Head of caudate nucleus (tissue), 42 donors: ENCODE measurements at regions not wholly inside any gene's neighbourhood (a gene's known extent, or its start where the extent isn't known, plus 50 kb on each side); places are given as distances from the start of the nearest gene placed in this dataset.

Experiments used
- DNase-seq, 42 donors: peaks; one replicate each; pipeline versions ENCODE4 v3.0.0 to v3.0.0-alpha.2; 2020 to 2021; ENCODE audit warnings: mixed read lengths in 7 of 42
- intact Hi-C: fragments of 100-400 bp; cut with DNase I; formaldehyde crosslinking; loops from one replicate; pipeline ENCODE4 v1.15.0; 2022

DNA sequence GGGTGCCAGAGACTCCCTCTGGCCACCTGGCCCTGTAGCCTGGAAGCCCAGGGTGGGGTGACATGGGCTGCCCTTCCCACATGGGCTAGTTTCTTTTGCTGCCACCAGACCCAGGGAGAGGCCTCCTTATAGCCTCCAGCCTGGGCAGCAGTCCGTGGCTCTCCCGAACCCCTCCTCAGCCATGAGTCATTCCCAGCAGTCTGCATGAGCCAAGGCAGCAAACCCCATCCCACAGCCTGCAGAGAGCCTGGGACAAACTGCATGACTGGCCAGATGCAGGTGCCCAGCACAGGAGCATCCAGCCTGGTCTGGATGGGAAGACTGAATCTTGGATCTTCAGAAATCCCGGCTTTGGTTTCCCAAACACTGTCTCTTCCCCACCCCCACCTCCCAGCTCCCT is 75.7 kb downstream of the MRPL14 start:
- DNase-seq, result peak in 6 of 42 donors; percentile 35 to 76 (median 51)
- intact Hi-C loops, result no loop called here

- intact Hi-C loops, result no loop called here
These were observed 76.3 kb downstream of the MRPL14 start for GRCh38 chr6:44050872-44051505.

GRCh38 chr6:44049989-44050871 is 77.0 kb downstream of the MRPL14 start:
- intact Hi-C loops, result no loop called here
- peak in 1 of 42 donors; percentile 41 for DNase-seq

More at GRCh38 chr6:44050872-44051505, 76.3 kb downstream of the MRPL14 start:
- no peak for DNase-seq

GRCh38 chr6:44049163-44049988 is 77.9 kb downstream of the MRPL14 start:
- DNase-seq, result no peak
- intact Hi-C loops, result no loop called here

DNA sequence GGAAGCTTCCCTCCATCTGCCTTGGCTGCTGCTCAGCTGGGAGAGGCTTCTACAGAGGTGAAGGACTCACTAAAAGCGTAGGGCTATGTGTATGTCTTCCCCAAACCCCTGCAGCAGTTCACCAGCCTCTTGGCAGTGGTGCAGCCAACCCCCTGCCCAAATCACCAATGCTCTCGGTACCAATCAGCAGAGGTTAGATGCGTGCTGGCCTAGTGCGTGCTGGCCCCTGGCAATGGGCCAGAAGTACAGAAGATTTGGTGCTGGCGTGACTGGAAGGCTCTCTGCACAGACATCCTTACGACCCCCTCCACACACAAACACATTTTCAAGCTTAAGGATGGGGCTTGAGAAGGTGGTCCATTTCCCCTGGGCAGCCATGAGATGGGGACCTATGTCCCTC is 79.0 kb downstream of the MRPL14 start:
- DNase-seq, result no peak
- intact Hi-C loops, result no loop called here

DNA sequence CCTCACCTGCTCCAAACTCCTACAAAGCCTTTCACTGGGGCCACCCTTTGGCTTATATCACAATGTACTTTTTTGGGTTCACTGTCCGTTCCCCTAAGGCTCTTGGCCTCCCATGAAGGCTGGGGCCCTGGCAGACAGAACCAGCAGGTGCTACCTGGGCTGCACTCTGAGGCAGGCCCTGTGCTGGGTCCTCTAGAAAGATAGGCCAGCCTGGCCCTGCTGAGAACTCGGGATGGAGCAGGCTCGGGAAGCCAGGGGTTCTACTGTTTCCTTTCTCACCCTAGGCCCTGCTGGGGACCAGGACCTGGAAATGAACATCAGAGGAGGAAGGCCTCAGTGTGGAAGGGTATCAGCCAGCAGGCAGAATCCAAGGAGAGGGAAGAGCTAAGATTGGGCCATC is 79.5 kb downstream of the MRPL14 start:
- intact Hi-C loops, result no loop called here
- DNase-seq, result no peak

- intact Hi-C loops, result no loop called here
- peak in 9 of 42 donors; percentile 16 to 64 (median 37) for DNase-seq
These were observed 80.1 kb downstream of the MRPL14 start for GRCh38 chr6:44047179-44047546.

- intact Hi-C loops, result no loop called here
These were observed 80.6 kb downstream of the MRPL14 start for GRCh38 chr6:44046516-44047178.

DNA sequence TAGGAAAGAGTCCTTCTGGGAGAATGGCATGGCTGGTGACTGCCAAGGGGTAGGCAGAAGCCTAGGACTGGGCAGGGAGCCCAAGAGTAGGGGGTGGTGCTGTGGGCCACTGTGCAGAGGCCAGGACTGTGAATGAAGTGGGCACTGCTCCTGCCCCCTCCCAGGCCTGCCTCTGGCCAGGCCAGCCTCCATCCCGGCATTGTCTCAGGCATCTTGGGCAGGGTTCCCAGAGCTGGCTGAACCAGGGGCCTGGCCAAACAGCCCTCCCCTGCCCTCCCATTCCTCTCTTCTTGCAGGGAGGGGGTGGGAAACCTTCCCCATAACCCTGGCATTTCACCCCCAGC is 81.6 kb downstream of the MRPL14 start:
- intact Hi-C loops, result no loop called here
- DNase-seq, result peak; percentile 36 to 91 (median 78)

More at GRCh38 chr6:44046516-44047178, 80.6 kb downstream of the MRPL14 start:
- no peak for DNase-seq

- intact Hi-C loops, result no loop called here
These were observed 82.1 kb downstream of the MRPL14 start for GRCh38 chr6:44044940-44045671.

DNA sequence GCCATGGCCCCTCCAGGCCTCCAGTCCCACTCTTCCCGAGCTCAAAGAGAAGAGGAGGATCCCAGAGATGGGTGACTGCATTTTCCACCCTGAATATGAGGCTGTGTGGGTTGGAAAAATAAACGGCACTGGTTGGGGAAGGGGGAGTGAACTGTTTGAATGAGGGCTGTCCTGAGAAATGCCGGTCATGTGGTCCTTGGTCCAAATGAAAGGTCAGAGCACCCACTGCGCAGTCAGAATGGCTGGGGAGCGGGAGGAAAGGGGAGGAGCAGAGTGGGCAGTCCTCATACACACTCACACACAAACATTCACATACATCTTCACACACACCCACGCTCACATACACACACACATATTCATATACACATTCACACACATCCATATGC is 83.1 kb downstream of the MRPL14 start:
- intact Hi-C loops, result no loop called here
- DNase-seq, result peak in 1 of 42 donors; percentile 50

More at GRCh38 chr6:44044940-44045671, 82.1 kb downstream of the MRPL14 start:
- DNase-seq, result no peak

DNA sequence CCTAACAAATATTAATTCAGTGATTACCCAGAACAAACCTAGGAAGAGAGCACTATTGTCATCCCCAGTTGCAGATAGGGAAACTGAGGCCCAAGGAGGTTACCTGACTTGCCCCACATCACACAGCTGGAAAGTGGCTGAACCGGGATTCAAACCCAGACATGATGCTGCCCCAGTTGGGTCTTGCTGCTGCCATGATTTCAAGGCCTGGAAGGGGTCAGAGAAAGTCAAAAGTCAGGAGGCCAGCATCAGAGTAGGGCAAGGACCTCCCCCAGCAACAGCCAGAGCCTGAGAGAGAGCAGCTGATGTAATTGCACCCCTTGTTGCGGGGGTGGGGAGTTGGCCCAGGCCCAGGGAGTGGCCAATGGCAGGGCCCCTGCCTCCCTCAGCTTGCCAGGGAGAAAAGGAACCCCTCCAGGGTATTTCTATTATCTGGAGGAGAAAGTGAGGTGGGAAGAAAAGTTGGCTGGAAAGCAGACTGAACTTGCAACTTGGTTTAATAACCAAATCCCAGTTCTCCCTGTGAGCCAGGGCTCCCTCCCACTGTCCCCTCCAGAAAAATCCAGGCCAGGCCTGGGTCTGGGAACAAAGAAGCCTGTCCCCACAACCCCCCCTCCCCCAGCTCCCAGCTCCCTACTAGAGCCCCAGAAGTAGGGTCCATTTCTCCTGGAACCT is 83.6 kb downstream of the MRPL14 start:
- DNase-seq, result peak in 16 of 42 donors; percentile 21 to 75 (median 44)
- intact Hi-C loops, result no loop called here

DNA sequence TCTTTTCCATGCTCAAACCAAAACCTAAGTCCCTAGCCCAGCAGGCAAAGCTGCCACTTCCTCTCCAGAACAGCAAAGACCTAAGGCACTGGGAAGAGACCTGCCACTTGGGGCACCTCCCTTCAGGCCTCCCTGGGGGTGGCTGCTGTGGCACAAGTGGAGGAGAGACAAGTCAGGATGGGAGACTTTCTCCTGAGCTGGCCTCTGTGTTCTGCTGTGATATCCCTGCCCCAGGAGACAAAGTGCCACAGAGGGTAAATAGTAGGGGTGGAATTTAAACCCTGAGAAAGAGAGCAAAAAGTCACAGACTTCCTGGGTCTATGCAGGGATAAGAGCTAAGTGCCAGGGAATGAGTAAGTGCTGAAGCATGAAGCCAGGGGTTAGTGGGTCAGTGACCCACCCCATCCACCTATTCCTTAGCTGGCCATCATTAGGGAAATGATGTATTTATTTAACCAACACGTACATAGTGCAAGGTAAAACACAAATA is 84.2 kb downstream of the MRPL14 start:
- intact Hi-C loops, result no loop called here
- DNase-seq, result no peak

DNA sequence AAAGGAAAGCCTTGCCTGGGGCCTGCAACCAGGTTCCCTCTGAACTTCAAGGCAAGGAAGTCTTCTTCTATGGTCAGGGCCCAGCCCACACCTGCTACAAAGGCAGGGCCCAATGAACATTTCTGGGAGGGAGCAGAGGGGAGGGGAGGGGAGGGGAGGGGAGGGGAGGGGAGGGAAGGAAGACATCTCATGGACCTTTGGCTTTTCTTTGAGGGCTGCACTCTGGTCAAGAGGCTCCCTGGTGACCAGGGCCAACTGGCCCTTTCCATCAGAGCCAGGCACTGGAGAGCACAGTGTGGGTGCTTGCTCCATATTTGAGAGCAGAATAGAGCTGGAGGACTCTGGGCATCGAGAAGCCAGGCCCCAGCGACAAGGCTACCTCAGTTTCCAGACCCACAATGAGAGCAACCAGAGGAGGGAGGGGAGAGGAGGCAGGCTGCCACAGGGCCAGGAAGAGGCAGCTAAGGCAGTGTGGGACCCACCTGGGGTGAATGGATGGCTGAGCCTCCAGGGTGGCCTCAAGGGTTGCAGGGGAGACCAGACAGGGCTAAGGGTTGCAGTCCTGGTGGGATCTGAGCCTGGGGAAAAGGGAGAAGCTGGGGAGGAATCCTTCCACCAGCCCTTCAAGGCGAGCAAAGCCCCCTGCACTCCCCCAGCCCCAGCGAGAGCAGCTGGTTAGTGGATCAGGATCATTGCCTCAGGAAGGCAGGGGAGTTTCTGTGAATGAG is 84.8 kb downstream of the MRPL14 start:
- DNase-seq, result no peak
- intact Hi-C loops, result no loop called here

DNA sequence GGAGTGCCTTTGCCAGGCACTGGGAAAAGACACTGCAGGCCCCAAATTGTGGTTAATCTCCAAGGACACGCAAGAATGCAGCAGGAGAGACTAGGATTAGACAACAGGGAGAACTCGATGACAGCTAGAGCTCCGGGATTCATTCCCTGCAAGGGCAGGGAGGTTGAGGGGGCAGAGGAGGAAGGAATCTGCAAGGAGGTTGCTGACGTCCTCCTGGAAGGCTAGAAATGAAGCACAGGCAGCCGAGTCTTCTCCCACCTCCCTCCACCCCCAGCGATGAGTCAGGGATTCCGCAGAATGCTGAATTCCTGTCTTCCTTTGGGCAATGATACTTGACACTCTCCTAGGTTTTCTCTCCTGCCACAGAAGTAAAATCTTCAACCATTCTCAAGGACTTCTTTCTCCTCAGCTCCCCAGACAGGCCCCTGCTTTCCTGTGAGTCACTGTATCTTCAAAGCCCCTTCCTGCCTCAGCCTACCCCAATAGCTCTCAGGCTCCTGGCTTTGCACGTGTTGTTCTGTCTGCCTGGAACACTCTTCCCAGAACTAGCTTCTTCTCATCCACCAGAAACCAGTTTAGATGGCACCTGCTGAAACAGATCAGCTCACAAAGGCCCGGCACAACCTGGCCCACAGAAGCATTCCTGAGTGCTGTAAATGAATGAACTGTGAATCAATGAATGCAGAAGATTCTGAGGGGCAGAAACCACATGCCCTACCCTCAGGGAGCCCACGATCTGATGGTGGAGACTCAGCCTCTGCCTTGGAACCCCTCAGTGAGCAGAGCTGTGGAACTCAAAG is 85.6 kb downstream of the MRPL14 start:
- peak; percentile 46 to 95 (median 78) for DNase-seq
- intact Hi-C loops, result no loop called here

- DNase-seq, result peak in 2 of 42 donors; percentile 11 to 19
- intact Hi-C loops, result no loop called here
These were observed 86.5 kb downstream of the MRPL14 start for GRCh38 chr6:44040786-44041185.
